ENCODE measurements at regions not wholly inside any gene's neighbourhood (a gene's known extent, or its start where the extent isn't known, plus 50 kb on each side); places are given as distances from the start of the nearest gene placed in this dataset.
A peak's percentile ranks its signal among the peaks of the same experiment; 100 is the strongest.

GRCh38 chr2:64750817-64751285 lies 97.1 kb upstream of the SERTAD2 start (continued):
- TF ChIP-seq ATF2 (IDR thresholded peaks at IDR 0.05; ENCODE audit: low read length), result no peak
- peak in 1 of 2 experiments; percentile 14; a peak in 1 of 4 replicates for TF ChIP-seq RAD21 (IDR thresholded peaks at IDR 0.05 in 1 of 2, conservative IDR thresholded peaks at IDR 0.05 in 1 of 2; ENCODE audit: low read depth in 2 of 2, low read length in 2 of 2)
- peak; percentile 6; the same call in 1 of the 2 replicates for TF ChIP-seq PHF8 (conservative IDR thresholded peaks at IDR 0.05; ENCODE audit: low read depth, low read length)
- peak; percentile 5; the same call in 1 of the 2 replicates for TF ChIP-seq JUND (IDR thresholded peaks at IDR 0.05; ENCODE audit: low read length)
- TF ChIP-seq SP4 (IDR thresholded peaks at IDR 0.05; ENCODE audit: low read length), result no peak
- TF ChIP-seq KDM5A (IDR thresholded peaks at IDR 0.05; ENCODE audit: low read length), result no peak
- TF ChIP-seq SP2 (IDR thresholded peaks at IDR 0.05; ENCODE audit: low read length), result peak; percentile 69; the same call in 1 of the 2 replicates
- TF ChIP-seq CHD1 (IDR thresholded peaks at IDR 0.05; ENCODE audit: low read depth, low read length), result no peak
- TF ChIP-seq POLR2AphosphoS5 (IDR thresholded peaks at IDR 0.05; ENCODE audit: low read depth, low read length), result peak; percentile 60; the same call in 1 of the 2 replicates
- TF ChIP-seq TBP (IDR thresholded peaks at IDR 0.05; ENCODE audit: low read depth, low read length), result peak; percentile 39; the same call in 1 of the 2 replicates

Measured in H1 (cell line).